HG02973 (cell line): ENCODE measurements at regions not wholly inside any gene's neighbourhood (a gene's known extent, or its start where the extent isn't known, plus 50 kb on each side); places are given as distances from the start of the nearest gene placed in this dataset.
"Not testable (repeated sequence)": the region's sequence is repeated elsewhere in the genome, so short reads cannot be mapped to it uniquely, and the experiment has no call there.

Experiments used
- ATAC-seq: cut with Tn5 transposase; IDR thresholded peaks from one replicate; pipeline ENCODE4 v1.9.1; 2021; ENCODE audit warnings: moderate library complexity; ENCODE audit not compliant: unreplicated experiment

DNA sequence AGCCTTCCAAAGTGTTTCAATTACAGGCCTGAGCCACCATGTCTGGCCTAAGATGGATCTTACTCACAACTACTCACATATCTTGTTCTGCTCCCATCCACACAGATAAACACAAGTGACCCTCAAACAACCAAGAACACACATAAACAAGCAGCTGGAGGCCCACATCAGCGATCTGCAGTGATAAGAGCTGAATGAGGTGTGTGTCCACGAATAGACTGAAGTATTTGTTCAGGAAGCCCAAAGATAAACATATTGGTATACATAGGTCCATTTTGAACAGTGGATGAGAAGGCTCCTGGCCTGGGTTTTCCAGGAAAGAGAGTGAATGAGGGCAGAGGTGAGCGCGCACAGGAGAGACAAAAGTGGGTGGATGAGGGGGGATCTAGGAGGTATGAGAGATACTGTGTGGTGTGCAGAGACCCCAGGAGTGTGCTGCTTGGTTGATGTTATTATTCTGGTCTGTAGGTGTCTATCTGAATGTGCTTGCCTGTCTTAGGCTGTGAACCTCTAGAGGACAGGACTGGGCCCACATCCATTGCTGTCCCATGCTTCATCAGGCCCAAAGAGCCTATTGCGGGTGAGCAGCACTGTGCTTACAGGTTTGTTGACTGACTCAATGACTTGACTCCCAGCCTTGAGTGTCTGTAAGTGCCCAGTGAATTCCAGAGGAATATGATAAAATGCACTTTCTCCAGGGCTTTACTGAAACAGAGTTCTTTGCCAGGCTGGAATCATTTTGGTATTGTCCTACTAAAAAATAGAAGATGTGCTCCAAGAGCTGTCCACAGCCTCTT, 79.9 kb upstream of the ATP1A1 start:
- ATAC-seq = no peak

DNA sequence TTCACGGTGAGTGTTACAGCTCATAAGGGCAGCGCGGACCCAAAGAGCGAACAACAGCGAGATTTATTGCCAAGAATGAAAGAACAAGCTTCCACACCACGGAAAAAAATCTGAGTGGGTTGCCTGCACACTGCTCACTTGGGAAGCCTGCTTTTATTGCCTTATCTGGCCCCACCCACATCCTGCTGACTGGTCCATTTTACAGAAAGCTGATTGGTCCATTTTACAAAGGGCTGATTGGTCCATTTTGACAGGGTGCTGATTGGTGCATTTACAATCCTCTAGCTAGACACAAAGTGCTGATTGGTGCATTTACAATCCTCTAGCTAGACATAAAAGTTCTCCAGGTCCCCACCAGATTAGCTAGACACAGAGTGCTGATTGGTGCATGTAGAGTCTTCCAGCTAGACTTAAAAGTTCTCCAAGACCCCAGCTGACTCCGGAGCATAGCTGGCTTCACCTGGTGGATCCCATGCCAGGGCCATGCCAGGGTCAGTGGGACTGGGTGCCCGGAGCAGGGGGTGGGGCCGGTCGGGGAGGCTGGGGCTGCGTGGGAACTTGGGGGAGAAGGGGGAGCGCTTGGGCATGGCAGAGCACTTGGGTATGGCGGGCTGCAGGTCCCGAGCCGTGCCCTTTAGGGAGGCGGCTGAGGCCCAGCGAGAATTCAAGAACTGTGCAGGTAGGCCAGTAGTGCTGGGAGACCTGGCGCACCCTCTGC, 75.4 kb upstream of the ATP1A1 start:
- no peak for ATAC-seq

DNA sequence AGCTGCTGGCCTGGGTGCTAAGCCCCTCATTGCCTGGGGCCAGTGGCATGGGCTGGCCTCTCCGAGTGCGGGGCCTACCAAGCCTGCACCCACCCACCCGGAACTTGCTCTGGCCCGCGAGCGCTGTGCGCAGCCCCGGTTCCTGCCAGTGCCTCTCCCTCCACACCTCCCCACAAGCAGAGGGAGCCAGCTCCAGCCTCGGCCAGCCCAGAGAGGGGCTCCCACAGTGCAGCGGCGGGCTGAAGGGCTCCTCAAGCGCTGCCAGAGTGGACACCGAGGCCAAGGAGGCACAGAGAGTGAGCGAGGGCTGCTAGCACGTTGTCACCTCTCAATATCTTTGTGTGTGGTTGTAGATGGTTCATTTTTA, 74.8 kb upstream of the ATP1A1 start:
- not testable (repeated sequence) for ATAC-seq

DNA sequence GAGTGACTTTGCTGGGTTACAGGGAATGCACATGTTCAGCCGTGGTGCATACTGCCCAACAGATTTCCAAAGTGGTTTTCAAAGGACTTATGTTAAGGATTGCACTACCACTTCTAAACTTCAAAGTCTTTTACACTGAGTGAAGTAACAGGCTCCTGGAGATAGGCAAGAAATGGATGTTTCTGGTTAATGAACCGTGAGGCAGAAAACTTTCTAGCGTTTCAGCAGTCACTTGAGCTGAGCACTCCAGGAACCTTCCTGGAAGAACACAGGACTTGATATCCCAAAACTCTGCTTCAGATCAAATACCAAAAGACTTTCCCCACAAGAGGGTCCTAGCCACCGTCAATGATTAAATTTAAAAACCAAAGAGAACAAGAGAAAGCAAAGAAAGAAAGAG, 74.3 kb upstream of the ATP1A1 start:
- no peak for ATAC-seq

DNA sequence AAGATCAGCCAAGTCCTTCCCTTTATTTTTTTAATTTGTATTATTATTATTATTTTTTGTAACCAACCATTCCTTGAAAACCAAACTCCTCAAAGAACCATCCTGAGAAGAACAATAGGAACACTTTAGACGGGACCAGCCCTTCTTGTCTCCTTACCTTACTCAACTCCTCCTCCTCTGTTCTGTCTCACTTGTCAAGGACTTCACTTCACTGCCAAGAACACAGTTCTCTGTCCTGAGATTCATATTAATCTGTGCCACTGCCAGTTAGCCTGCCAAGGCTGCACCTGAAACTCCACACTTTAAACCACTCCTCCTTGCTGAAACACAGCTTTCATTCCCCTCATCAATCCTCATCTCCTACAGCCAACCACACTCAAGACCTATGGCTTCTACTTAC, 73.8 kb upstream of the ATP1A1 start:
- no peak for ATAC-seq

DNA sequence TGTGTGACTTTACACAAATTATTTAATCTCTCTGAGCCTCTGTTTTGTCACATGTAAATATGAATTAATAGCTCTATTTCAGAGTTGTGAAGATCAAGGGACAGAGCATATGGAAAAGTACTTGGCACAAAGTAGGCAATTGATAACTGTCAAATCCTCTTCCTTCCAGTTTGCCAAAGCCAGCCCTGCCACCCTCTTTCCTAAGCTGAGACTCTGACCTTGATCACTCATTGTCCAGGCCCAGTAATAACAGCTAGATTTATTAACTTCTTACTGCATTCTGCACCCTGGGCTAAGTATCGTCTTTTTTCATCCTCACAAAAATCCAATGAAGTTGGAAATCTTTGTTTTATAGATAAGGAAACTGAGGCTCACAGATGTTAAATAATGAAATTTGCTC, 70.8 kb upstream of the ATP1A1 start:
- ATAC-seq = no peak

DNA sequence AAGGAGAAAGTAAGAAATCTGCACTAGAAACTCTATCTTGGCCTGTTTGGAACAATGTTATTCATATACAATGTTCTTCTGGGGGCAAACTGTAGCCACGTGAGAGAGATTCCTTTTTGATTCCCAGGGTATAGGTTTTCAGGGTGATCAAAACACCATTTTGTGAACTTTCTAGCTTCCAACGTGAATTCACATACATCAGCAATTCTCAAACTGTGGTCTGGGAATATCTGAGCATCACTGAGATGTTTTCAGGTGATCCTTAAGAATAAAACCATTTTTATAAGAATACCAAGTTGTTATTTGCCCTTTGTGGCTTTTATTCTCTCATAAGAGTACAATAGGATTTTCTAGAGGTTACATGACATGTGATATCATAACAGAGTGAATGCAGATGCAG, 66.9 kb upstream of the ATP1A1 start:
- ATAC-seq = no peak

DNA sequence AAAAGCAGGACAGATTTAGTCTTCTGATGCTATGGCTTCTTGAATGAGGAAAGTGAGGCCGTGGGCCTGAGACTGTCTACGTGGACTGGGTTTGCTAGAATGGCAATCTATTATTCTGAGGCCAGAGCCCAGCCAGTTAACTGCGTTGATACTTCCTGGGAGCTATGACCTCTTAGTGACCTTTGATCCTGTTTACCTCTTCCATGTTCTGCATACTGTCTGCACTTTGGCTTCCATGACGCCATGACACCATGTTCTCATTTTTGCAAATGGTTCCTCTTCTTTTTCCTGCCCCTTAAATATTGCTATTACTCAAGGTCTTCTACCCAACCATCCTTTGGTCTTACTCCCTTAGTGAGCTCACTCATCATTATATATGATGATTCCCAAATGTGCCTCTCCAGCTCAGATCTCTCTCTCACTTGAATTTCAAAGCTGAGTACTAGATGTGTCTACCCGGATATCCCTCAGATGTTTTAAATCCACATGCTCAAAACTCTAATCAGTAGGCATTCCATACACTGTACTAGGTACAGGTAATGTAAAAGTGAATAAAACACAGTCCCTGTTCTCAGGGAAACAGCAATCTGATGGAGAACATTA, 66.1 kb upstream of the ATP1A1 start:
- no peak for ATAC-seq

DNA sequence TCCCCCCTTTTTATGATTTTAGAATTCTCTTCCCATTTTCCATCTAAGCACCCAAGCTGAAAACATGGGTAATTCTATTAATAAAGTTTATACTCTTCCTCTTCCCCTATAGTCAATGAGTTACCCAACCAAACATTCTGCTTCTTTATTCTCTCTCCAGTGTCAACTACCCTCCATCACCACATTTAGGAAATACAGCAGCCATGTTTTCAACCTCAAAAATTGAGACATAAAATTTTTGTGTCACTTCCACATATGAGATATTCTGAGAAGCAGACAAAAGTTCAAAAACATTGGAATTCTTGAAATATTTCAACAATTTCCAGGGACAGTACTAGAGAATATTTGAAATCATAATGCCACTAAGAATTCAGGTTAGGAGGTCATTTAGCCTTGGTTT, 64.8 kb upstream of the ATP1A1 start:
- ATAC-seq = no peak

DNA sequence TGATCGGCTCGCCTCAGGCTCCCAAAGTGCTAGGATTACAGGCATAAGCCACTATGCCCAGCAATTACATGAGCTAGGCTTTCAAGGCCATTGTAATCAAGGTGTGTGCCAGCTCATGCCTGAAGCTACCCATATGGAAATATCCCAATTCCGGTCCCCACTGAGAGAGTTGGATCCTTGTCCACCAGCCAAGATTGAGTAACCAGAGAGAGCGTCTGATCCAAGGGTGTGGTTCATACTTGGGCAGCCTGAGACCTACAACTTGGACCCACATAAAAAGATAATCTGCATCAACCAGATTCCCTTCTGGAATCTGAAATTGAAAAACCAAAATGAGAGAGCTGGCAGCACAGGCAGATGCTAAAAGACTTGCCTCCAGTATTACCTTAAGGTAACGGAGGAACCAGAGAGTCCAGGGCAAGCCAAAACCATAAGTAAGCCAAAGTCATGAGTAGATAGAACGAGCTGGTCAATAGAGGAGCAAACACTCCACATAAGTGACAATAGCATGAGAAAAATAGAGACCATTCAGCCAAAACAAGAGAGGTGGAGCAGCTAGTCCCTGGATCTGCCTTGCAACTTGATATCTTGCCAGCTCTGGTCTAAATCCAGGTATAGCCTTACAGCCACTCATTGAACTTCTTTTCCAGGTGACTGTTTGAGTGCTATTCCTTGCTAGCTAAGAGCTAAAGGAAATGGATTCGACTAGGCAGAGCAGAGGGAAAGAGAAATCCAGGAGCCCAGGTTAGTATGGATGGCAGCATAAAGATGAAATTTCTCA, 63.8 kb upstream of the ATP1A1 start:
- no peak for ATAC-seq

DNA sequence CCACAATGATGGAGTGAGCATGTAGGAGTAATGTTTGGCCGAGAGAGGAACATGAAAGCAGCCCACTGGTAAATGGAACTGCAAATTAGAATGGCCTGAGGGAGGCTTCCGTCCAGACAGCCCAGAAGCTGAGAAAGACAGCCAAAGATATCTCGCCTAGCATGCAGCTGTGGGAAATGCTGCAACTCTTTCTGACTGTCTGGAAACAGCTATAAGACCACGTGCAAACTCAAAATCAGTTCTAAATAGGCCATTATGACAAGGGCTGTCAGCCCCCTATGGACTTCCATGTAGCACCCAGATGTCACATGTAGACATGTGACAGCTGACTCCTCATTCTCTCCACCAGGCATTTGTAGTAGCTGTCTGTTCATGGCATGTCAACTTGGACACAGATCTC, 62.9 kb upstream of the ATP1A1 start:
- ATAC-seq = no peak

DNA sequence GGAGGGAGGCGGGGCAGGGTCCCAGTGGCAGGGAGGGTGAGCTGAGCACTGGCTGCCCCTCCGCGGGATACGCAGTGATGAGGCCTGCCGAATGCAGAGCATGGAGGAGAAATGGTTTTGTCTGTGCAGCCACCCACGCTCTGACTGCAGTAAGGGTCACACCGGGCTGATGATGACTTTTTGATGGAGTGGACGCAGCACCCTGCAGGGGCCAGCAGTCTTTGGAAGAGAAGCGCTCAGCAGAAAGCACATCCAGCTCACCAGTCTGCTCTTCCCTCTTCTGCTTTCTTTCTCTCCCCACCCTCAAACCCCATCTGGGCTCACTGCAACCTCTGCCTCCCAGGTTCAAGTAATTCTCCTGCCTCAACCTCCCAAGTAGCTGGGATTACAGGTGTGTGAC, 61.9 kb upstream of the ATP1A1 start:
- ATAC-seq = no peak

DNA sequence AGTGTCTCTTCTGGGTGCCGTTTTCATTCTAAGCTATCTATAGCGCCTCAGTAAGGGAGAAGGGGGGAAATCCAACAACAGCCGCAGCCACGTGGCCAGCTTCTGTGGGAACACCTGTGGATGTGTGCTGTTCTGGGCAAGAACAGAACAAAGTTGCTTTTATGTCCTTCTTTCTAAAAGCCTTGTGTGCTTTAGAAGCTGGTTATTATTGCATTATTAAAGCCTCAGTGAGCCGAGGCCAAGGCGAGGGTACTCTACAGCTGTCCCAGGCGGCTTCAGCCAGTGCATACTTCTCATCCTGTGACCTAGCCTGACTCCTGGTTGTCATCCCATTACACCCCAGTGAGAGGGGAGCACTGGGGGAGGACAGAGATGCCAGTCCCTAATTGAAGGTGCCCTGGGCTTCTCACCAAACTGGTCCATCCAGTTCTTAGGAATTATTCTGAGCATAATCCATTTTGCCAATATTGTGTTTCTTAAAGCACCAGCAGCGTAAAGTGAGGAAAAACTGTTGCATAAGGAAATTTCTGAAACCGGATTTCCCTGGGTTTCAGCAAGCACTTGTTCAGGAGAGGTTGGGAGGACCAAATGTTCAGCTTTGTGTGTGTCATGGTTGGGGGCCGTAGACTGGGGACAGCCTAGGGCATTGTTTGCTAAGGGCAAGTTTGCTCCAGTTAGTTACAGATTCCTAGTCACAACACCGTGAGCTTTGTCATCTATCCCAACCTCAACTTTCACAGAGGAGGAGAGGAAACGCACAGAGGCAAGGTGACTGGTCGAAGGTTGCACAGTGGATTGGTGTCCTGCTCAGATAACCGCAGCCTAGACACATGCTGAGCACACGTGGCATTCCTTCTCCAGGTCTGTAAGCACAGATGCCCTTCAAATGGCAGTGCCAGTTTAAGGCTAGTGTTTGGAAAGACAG, 61.0 kb upstream of the ATP1A1 start:
- ATAC-seq = no peak

DNA sequence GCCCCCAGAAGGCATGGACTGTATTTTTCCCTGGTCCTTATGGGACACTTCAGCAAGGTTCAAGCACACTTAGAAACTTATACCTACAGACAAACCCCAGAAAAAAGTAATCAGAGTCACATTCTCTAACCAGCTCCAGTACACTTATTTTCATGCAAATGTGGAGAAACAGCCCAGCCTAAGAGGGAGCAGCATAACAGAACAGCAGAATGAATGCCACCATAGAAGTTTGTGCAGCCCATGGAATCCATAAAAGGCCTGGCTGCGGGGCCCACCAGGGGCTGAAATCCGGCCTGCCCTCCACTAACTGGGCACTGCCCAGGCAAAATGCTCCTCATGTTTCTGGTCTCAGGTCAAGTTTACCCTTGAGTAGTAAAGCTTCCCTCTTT, 60.4 kb upstream of the ATP1A1 start:
- ATAC-seq = no peak

DNA sequence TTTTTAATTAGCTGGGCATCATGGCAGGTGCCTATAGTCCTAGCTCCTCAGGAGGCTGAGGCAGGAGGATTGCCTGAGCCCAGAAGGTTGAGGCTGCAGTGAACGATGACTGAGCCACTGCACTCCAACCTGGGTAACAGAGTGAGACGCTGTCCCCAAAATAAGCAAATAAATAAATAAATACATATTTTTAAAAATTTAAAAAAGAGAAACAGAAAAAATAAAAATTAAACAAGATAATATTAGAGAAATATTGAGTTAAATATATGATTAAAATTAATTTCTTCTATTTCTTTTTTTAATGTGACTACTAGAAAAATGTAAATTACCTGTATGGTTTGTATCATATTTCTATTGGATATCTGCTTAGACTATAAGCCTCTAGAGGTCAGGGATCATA, 59.3 kb upstream of the ATP1A1 start:
- no peak for ATAC-seq

DNA sequence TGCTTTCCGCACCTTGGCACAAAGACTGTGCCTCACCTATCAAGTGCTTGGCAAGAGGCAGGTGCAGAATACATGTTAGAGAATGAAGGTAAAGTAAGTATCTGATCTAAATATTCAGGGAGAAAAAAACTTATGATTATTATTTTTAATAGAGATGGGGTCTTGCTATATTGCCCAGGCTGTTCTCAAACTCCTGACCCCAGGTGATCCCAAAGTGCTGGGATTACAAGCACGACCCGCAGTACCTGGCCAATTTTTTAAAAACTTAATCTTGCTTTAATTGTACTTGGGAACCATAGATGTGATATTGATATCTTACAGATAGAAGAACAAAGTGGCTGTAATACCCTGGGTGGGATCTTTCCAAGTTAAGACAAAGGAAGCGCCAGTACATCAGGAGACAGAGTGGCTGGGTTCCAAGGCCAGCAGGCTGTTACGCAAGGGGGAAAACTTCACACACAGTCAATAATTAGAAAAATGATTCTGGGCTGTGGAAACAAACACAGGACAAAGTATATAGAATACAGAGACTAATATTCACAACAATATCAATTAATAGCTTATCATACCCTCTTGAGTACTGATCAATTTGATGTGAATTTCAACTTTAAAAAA, 58.6 kb upstream of the ATP1A1 start:
- no peak for ATAC-seq

DNA sequence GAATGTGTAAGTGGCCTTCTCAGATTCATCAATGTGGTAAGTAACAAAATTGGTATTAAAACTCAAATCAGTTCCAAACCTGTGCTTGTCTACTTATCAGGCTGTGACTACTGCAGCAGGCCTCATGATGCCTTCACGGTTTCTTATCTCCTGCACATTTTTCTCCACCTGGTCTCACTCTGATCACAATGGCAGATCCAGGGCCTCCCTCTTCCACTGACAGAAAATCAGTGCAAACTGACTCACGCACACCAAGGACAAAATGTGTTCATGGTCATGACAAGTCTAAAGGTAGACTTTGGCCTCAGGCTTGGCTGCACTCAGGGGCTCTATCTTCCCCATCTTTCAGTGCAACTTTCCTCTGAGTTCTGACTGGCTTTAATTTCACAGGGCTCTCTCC, 56.7 kb upstream of the ATP1A1 start:
- ATAC-seq = no peak

DNA sequence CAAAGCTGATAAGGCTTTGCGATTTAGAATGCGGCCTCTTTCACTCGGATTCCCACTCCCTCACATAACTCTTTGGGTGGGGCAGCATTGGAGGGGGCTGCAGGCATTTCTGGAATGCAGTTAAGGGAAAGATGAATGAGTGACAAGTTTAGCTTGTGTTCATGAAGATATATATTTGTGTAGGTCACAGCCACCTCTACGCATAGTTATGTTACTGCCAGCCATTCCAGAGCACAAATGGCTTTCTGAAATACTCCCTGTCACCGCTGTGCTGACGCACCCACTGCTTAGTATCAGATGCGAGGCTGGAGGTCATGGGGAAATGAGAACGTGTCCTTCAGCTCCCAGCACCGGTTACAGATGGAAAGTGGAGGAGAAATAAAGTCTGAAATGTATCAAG, 54.1 kb upstream of the ATP1A1 start:
- no peak for ATAC-seq

DNA sequence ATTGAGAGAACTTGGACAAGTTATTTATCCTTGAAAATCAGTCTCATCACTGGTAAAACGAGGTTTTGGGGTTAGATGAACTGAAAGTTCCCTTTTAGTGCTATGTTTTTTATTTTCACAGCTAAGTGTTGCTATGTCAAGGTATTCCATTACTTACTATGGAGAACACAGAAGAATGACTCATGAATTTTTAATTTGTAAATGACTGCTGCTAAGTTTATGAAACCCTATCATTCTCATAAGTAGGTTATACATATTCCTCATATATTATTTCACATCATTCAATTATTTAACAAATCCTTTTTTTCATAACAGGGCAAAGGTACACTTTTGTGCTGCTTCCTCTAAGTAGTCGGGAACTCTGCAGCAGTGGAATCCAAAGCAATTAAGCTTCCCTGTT, 52.2 kb upstream of the ATP1A1 start:
- no peak for ATAC-seq

DNA sequence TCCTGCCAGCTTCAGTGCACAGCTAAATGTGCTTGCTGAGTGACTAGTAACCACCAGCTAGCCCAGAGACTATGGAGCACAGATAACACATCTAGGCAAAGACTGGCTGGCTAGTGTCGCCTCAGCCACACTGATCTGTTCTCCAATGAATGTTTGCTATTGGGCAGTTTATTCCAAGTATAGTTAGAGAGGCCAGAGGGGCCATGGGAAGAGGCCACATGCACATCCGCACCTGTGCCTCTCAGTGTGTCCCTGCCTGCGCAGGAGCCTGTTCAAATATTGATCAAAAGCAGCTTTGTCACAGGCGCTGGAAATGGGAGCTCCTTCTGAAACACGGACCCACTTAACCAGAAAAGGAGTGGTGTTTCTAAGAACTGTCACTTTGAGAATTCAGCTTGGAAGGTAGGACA, 51.3 kb upstream of the ATP1A1 start:
- ATAC-seq = no peak
